SW 1271 (cell line): ENCODE measurements at regions not wholly inside any gene's neighbourhood (a gene's known extent, or its start where the extent isn't known, plus 50 kb on each side); places are given as distances from the start of the nearest gene placed in this dataset.
"Not testable (repeated sequence)": the region's sequence is repeated elsewhere in the genome, so short reads cannot be mapped to it uniquely, and the experiment has no call there.

Source experiments
- DNase-seq, 2 experiments: peaks; one replicate each; lab custom pipeline; 2025; lab: John Stamatoyannopoulos, UW

GRCh38 chr1:46878173-46878782 is 63.0 kb downstream of the CYP4A11 start:
- peak in 1 of 2 experiments; percentile 3 for DNase-seq

GRCh38 chr1:46876093-46876492 is 65.2 kb downstream of the CYP4A11 start:
- DNase-seq: not testable (repeated sequence)
